ENCODE measurements at regions not wholly inside any gene's neighbourhood (a gene's known extent, or its start where the extent isn't known, plus 50 kb on each side); places are given as distances from the start of the nearest gene placed in this dataset.

DNA sequence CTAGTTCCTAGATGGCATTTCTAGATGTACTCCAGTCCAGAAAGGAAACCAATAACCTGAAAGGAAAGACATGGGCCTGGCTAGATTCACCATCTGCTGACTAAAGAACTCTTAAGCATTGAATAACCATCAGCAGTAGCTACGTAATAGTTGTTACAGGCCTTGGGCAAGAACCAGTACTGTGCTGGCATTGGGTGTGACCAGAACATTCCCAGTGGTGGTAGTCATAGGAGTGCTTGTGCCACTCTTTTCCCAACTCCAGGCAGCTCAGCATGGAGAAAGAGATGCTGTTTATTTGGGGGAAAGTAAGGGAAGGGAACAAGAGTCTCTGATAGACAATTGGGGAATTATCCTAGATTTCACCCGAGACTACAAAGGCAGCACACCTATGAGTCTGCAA, 333.3 kb downstream of the SLC16A7 start:
- DNase-seq = no peak

DNA sequence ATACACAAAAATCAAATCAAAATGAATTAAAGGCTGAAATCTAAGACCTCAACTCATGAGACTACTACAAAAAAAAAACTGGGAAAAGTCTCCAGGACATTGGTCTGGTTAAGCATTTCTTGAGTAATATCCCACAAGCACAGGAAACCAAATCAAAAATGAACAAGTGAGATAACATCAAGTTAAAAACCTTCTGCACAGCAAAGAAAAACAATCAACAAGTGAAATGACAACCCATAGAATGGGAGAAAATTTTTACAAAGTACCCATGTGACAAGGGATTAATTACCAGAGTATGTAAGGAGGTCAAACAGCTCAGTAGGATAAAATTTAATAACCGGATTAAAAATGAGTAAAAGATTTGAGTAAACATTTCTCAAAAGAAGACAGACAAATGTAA, 338.7 kb downstream of the SLC16A7 start:
- no peak for DNase-seq

DNA sequence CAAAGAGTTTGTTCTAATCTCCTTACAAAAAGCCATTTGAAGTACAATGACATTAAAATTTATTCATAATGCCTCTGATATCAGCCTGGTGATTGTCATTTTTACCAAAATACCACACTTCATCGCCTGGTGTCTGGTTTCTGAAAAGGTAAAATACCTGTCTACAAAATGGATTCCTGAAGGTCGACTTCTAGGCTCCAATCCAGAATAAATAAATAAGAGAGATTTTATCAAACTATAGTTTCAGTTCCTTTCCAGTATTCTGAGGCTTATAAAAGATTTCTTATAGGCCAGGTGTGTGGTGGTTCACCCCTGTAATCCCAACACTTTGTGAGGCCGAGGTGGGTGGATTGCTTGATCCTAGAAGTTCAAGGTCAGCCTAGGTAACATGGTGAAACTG, 340.7 kb downstream of the SLC16A7 start:
- no peak for DNase-seq

DNA sequence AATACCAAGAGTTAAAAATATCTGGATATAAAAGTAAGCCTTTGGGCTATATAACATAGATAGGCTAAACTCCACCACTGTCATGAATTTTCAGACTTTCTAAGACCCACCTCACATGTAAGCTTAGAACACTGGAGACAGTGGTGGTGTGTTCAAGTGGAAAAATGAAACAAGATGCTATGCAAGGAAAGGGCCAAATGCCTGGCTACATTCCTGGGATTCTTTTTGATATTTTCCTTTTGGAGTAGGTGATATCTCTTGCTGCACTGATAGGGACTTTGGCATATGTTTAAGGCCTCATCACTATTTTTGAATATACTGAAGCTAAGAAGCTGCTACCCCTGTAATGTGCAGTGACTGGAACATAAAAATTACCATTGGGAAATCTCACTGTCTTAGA, 341.3 kb downstream of the SLC16A7 start:
- no peak for DNase-seq

DNA sequence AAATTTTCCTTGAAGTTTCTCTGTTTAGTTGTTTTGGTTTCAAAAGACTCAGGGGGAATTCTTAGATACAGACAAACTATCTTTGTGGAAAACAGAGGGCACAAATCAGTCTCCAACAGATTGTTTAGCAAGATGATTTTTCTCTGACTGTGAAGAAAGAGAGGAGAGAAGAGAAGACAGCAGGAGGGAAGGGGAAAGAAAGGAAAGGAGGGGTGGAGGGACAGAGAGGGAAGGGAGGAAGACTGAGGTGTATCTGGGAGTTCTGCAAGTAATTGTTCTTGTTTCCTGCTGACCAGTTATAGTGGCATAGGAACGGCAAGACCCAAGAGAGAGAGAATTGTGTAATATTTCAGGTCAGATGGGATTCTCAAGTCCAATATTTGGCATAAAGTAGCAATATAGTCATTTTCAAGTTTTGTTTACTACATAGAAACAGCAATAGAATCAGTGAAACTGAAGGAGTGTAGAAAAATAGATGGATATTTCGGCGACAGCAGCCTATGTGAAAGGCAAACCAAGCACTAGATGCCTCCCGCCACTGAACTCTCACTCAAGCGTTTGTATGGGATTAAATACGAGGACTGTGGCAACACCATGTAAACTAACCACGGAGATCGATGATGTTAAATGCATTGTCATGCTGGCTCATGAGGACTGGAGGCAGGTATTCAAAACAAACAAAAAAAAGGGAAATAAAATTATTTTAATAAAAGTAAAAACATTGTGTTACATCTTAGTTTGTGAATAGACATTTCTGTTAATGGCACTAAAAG, 342.5 kb downstream of the SLC16A7 start:
- no peak for DNase-seq

DNA sequence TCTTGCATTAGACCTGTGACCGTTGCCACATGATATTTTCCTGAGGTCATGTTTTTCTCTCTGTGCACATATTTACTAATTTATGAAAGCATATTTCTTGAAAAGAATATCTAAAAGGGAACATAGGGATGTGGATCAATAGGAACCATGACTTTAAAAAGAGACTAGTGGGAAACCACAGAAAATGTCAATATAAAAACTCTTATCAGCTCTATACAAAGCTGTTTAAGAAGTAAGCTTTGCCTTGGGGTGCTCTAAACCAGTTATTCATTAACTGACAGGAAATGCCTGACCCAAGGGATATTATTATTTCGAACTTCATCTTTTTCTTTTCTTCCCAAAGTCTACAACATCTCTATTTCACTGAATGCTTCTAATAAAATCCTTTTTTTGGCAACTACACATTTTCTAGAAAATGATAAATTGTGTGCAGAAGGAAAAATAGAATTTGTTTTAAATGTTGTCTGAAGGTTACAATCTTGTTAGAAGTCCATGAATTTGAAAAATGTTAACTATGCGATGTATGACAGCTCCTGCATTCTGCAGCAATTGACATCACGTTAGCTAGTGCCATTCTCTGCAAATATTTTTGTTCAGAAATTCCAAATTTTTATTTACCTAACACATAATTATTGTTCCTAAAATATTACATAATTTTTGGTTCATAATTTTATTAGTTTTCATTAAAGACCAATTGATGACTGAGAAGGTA, 345.0 kb downstream of the SLC16A7 start:
- DNase-seq = no peak

DNA sequence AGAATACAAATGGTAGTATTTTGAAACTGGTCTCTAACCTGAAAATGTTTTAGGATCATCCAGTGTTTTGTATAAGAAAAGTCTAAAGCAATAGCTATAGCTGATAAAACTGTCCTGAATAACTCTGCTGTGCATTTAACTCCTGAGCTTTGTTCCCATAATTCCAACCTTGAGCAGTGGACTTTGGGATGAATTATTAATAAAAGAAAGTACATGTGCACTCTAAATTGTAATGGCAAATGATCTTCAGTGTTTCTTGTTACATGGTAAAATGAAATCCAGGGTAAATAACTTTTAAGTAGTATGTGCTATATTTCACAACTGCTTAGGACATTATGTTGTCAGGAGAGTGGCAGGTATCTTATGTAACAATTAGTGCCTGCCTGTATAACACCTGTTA, 345.6 kb downstream of the SLC16A7 start:
- DNase-seq = no peak

DNA sequence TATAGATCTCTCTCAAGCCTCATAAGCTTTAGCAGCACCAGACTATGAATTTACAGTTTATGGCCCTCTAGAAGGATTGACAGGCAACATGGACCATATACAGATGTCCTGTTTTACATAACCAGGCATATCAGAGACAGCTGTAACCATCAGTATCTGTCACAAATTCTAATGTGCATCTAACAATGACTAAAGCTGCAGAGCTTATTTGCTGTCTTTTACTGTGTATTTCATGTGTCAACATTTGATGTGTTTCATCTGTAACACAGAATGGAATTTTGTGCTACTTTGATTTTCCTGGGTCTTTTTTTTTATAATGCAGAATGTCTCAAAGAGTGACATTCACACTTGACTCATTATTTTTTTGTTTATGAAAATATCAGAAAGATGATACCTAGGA, 348.3 kb downstream of the SLC16A7 start:
- no peak for DNase-seq

DNA sequence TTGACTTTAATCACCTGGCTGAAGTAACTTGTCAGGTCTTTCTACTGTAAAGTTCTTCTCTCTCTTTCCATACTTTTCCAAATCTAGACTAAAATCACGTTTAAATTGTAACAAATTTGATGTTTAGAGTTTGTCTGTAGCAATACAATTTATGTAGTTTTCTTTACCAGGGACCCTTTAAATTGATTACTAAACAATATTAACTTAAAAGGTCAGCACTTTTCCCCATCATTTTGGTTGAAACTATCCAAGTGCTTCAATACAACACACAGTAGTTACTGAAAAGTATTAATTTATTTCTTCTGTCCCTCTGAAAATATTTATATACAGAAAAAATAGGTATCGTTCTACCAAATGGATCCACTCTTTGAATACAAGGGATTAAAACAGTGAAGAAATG, 350.8 kb downstream of the SLC16A7 start:
- no peak for DNase-seq

DNA sequence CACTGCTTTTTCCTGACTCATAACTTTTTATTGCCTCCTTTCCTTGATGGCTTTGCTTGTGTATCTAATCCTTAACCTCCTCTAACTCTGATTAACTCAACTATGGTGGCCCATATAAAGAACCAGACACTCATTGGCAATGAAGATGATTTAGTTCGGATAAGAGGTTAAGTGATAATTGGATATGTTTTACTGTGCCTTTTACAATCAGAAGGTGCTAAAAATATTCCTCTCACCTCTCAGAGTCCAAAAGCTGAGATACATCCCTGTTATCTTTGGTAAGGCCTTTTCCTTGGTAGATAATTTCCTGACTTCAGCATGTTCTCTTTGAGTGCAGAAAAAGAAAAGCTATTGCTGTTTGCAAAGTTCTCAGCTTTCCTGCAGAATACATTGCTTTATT, 367.7 kb downstream of the SLC16A7 start:
- no peak for DNase-seq

DNA sequence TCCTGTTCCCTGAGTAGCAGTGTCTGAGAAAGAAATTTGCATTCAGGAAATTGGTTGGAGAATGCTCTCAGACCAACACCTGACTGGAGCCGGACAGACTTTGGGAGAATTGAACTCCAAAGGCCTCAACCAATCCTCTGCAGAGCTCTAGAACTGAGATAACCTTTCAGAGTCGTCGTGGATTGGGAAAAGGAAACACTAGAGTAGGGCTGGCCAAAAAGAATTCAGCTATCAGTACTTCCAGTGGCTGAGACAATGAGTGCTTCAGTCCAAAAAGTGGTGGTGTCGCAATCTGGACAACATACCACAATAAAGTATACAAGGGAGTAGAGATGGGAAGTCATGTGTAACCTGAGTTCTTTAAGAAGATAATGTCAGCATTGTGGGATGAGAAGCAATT, 377.1 kb downstream of the SLC16A7 start:
- DNase-seq = peak in 1 of 2 experiments; percentile 2

DNA sequence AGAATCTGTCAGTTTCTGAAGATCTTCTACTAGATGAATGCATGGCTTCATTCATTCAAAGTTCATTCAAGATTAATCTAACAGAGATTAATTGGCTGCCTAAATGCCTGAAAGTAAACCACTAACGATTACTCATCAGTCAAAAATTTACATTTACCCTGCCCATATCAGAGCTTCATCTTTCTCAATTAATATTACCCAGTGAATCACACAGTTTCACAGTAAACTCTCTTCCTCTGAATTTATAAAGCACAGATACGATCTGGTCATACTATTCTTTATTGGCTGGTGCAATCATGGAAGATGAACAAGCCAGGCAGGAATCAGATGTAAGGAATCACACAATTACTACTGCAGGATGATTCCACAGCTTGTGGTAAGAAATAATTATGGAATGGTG, 377.7 kb downstream of the SLC16A7 start:
- DNase-seq = no peak

DNA sequence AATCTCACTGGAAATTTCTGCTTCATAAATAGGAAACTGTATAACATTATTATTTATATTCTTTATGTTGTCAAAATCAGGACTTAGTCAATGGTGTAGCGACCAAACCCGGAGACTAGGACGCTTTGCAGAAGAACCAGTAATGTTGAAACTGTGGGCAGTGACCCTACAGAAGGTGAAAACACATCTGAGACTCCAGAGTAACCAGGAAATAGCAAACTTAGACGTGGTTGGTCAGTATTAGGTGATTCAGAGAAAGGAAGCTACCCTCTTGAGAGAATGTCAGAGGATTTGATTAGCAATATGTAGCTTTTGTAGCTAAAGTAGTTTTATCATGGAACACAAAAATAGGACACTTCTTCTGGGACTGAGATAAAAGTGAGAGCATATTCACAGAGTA, 381.9 kb downstream of the SLC16A7 start:
- no peak for DNase-seq

DNA sequence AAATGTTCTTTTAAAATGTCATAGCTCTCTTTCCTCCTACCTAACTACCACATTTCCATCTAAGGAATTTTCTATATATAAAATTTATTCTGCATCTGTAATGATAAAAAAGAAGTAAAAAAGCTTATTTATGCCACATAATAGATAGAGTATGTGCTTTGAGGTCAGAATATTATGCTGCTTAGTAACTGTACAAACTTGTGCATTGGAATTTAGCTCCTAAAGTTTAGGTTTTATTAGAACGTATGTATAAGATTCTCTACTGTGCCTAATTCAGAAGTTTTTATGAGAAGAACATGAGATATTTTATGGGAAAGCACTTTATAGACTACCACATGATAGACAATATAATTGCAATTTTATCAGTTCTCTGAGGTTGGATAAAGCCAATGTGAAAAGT, 384.6 kb downstream of the SLC16A7 start:
- no peak for DNase-seq

DNA sequence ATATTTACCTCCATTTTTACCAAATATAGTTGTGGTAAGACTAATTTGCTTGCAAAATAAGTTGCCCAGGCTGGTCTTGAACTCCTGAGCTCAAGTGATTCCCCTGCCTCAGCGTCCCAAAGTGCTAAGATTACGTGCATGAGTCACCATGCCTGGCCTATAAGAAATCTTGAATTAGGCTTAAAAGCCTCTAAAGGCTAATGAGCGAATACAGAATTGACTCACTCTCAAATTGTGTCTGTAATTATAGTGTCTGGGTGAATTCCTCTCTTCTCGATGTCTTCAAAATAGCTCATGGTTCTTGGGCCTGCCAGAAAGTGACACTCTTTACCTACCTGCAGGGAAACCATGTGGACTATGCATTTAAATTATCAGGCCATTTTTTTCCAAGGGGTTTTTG, 403.5 kb downstream of the SLC16A7 start:
- DNase-seq = no peak

DNA sequence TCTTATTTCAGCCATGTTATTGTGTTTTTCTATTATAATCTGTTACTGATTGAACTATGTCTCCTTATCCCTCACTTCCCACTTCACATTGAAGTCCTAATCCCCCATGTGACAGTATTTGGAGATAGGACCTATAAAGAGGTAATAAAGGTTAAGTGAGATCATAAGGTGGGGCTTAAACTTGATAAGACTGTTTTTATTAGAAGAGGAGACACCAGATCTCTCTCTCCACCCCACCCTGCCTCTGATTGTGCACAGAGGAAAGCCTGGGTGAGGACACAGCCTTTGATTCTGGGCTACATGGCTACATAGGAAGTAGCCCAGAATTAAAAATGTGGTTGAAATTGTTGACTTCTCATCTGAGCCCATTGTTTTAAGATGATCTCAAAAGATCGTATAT, 414.7 kb downstream of the SLC16A7 start:
- DNase-seq = no peak

DNA sequence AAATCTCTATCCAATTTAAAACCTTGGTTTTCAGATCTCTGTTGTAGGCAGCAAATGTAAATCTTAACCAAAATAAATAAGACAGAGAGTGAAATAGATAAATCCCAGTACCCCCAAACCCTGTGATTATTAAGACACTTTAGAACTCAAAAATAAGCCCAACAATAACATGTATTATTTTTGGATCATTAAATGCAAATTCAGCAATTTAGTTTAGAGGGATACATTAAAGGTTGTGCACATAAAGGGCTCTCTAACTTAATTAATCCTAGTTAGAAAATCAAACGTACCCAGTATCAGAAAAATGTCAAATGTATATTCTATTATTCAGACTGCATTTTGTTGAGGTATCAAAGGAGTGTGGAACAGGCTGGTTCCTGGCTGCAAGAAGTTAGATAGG, 416.8 kb downstream of the SLC16A7 start:
- no peak for DNase-seq

DNA sequence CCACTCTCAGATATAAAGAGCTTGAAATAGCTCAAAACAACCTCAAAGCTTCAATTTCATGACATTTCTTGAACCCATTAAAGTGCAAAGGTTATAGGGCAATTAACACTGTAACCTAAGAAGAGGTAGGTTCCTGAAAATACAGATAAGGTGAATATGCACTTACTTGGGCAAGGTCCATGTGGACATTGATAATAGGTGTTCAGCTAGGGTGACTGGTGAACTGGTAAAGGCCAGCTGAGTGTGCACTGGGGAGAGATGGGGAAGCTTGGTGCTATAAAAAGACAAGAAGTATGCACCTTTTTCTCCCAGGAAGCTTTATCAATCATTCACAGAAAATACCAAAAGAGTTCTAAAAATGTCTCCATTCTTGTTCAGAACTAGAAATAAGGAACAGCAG, 418.6 kb downstream of the SLC16A7 start:
- DNase-seq = no peak

DNA sequence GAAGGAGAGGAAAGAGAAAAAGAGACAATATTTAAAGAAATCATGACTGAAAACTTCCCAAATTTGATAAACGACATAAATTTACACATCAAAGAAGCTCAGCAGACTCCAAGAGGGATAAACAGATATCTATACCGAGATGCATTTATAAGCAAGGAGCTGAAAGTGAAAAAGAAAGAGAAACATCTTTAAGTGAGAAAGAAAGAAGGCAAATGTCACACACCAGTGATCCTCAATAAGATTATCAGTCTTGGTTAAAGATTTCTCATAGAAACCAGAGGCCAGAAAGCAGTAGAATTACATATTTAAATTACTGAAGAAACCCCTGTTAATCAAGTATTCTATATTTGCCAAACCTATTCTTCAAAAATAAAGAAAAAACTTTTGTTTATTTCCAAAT, 424.2 kb downstream of the SLC16A7 start:
- DNase-seq = no peak

DNA sequence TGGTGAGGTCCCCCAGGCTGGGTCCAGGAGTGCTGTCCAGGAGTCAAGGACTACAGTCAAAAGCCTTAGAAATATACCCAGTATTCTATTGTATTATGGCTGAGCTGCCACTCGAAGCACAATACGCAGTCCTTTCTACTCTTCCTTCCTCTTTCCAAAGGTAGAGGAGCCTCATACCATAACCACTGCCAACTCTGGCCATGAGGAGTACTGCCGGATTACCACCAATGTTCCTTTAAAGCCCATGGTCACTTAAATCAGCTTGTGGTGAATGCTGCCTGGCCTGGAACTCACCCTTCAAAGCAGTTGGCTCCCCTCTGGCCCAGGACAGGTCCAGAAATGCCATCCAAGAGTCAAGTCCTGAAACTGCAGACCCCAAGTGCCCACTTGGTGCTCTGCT, 425.4 kb downstream of the SLC16A7 start:
- DNase-seq = no peak

DNA sequence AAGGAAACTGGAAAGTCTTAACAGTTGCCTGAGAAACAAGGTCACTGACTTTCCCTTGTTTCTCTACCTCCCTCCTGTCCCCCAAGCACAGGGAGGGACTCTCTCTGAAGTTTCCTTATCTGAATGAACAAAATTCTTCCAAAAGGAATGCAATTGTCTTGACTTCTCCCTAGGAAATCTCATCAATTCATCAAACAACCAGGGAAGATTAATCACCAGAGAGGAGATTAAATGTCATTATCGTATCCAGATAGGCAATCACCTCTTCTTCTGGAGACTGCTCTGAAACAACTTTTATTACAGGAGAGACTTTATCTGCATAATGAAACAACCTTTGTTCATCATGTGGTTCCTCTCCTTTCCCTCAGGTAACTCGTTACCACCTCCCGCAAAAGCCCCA, 431.4 kb downstream of the SLC16A7 start:
- DNase-seq = no peak

DNA sequence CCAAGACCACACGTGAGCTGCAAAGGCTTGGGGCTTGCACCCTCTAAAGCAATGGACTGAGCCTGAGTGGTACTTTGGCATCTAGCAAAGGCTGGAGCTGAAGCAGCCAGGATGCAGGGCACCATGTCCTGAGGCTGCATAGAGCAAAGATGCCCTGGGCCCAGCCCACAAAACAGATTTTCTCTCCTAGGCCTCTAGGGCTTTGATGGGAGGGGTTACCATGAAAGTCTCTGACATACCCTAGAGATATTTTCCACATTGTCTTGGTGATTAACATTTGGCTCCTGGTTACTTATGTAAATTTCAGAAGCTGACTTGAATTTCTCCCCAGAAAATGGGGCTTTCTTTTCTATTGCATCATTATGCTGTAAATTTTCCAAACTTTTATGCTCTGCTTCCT, 438.3 kb downstream of the SLC16A7 start:
- no peak for DNase-seq

DNA sequence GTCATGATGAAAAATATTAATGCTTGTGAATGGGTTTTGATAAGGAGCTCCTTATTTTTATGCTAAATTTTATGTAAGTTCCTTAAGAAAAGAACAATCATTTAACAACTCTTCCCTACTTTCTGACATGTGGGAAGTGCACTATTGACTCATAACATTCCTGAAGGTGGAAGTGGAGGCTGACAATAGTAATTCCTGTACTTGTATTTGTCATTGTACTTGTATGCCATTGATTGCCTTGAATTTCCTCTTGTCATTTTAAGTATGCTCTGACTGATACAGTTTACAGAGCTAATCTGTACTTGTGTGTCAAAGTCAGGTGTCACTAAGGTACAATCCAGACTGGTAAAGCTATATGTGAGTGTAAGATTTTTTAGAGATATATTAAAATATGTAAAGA, 440.0 kb downstream of the SLC16A7 start:
- DNase-seq = no peak

DNA sequence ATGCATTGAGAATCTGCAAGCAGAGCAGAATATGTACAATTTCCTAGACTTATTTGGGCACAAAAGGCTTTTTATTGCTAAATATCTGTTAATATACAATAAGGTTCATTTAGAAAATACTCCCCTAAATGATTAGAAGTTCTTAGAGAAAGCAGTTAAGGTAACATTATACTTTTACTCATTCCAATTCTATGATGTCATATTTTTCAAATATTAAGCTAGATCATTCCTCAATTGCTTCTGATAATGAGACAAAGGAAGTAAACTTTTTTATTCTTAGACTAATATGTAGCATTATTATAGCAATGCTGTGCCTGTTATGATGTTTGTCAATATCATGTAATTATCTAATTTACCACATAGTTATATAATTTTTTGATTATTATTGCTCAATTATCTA, 447.0 kb downstream of the SLC16A7 start:
- DNase-seq = no peak

DNA sequence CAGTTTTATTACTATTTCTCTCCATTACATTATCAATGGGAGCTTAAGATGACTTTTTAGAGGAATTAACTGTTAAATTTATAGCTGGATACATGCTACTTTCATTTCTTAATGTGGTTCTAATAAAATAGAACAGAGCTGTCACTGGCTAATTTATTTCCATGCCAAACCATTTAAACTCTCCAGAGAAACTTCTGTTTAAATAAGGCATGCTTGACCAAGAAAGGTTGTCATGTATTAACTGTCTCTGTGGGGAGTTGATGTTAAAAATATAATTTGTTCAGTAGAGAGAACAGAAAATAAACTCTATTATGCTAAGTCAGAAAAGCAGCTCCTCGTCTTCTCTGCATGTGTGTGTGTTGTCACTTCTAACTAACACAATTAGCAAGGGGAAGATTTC, 447.4 kb downstream of the SLC16A7 start:
- no peak for DNase-seq

Data from NCI-H524 (cell line).